PFSK-1 (cell line): ENCODE measurements at regions not wholly inside any gene's neighbourhood (a gene's known extent, or its start where the extent isn't known, plus 50 kb on each side); places are given as distances from the start of the nearest gene placed in this dataset.

Experiments
- FOXP2 ChIP-seq: optimal IDR thresholded peaks from 2 replicates; pipeline ENCODE3; 2011; ENCODE audit warnings: borderline replicate concordance, control low read depth, inconsistent platforms; ENCODE audit not compliant: insufficient read depth; ENCODE audit errors: extremely low read length, extremely low read depth
- POLR2AphosphoS5 ChIP-seq: IDR thresholded peaks from 2 replicates; pipeline ENCODE4 v1.6.1; 2012; ENCODE audit warnings: low read depth, mild to moderate bottlenecking, control low read depth, low read length, moderate library complexity
- REST ChIP-seq, 2 experiments: IDR thresholded peaks; 2 replicates each; pipeline versions ENCODE4 v1.6.1 to v1.8.0; 2011 to 2012; ENCODE audit warnings: low read depth in 2 of 2, low read length in 2 of 2, control low read depth in 1 of 2, inconsistent platforms in 1 of 2, mild to moderate bottlenecking in 1 of 2, moderate library complexity in 1 of 2; ENCODE audit not compliant: insufficient read depth in 1 of 2
- SIN3A ChIP-seq: IDR thresholded peaks from 2 replicates; pipeline ENCODE4 v1.6.1; 2012; ENCODE audit warnings: mild to moderate bottlenecking, low read length, moderate library complexity, borderline replicate concordance; ENCODE audit not compliant: insufficient read depth
- TAF1 ChIP-seq: IDR thresholded peaks from 2 replicates; pipeline ENCODE4 v1.6.1; 2012; ENCODE audit warnings: low read length, control low read depth, borderline replicate concordance; ENCODE audit not compliant: insufficient read depth

GRCh38 chr20:40860487-40860902, 168.1 kb upstream of the TOP1 start:
- no peak for TF ChIP-seq REST (IDR thresholded peaks at IDR 0.05; ENCODE audit: insufficient read depth in 1 of 2, low read depth in 2 of 2, low read length in 2 of 2)
- no peak for TF ChIP-seq TAF1
- no peak for TF ChIP-seq SIN3A
- TF ChIP-seq POLR2AphosphoS5 = no peak
- TF ChIP-seq FOXP2 = no peak
